ENCODE measurements at regions not wholly inside any gene's neighbourhood (a gene's known extent, or its start where the extent isn't known, plus 50 kb on each side); places are given as distances from the start of the nearest gene placed in this dataset.

DNA sequence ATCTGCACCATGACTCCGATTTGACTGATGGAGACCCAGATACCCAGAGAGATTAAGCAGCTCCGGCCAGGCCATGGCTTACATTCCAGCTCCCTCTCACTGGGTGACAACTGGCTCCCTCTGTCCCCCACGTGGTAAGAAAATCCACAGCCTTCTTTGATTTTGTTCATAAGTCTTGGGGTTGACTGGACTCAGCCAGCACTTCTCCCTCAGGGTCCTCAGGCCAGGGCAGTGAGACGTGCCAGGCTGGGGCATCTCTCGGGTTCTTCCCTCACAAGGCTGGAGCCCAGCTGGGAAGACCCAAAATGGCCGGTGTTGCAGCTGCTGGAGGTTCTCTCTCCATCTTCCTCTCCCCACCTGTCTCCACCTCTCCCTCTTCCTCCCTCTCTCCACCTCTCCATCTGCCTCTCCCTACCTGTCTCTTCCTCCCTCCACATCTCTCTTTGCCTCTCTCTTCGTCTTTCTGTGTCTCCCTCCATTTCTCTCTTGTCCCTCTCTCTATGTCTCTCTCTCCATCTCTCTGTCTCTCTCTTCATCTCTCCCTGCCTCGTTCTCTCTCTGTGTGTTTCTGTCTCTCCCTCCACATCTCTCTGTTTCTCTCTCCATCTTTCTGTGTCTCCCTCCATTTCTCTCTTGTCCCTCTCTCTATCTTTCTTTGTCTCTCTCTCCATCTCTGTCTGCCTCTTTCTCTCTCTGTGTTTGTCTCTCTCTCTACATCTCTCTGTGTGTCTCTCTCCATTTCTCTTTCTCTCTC lies 105.3 kb downstream of the FOXL1 start:
- no peak for DNase-seq (ENCODE audit: low read depth in 1 of 2, low spot score in 1 of 2)
- Histone ChIP-seq H3K27ac (no peak overlapping the region), H3K4me1 (ENCODE audit: low read depth) (no peaks in the 10 kb centered on the region), H3K27me3 (no peaks in the 10 kb centered on the region), H3K4me3 (no peak overlapping the region), H3K36me3 (no peaks in the 10 kb centered on the region), H3K9me3 (ENCODE audit: low read depth) (no peaks in the 10 kb centered on the region)
- TF ChIP-seq, protein P1, sequence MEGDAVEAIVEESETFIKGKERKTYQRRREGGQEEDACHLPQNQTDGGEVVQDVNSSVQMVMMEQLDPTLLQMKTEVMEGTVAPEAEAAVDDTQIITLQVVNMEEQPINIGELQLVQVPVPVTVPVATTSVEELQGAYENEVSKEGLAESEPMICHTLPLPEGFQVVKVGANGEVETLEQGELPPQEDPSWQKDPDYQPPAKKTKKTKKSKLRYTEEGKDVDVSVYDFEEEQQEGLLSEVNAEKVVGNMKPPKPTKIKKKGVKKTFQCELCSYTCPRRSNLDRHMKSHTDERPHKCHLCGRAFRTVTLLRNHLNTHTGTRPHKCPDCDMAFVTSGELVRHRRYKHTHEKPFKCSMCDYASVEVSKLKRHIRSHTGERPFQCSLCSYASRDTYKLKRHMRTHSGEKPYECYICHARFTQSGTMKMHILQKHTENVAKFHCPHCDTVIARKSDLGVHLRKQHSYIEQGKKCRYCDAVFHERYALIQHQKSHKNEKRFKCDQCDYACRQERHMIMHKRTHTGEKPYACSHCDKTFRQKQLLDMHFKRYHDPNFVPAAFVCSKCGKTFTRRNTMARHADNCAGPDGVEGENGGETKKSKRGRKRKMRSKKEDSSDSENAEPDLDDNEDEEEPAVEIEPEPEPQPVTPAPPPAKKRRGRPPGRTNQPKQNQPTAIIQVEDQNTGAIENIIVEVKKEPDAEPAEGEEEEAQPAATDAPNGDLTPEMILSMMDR (IDR thresholded peaks at IDR 0.05; ENCODE audit: low read depth, low read length): no peak

DNA sequence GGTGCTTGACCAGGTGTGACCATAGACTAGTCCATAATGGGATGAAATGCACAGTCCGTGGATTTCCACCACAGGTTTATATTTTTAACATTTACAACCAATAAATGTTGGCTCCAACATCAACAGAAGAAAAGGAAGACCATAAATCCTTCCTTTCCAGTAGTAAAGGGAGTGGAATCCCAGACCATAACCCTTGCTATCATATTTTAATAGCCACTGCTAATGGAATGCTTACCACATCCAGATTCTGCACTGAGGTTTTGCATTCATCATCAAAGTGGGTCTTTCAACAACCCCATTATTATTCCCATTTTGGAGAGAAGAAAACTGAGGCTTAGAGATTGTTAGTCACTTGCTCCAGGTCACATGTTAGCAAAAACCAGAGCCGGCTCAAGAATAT lies 106.7 kb downstream of the FOXL1 start:
- no peaks in the 10 kb centered on the region for H3K36me3 ChIP-seq

DNA sequence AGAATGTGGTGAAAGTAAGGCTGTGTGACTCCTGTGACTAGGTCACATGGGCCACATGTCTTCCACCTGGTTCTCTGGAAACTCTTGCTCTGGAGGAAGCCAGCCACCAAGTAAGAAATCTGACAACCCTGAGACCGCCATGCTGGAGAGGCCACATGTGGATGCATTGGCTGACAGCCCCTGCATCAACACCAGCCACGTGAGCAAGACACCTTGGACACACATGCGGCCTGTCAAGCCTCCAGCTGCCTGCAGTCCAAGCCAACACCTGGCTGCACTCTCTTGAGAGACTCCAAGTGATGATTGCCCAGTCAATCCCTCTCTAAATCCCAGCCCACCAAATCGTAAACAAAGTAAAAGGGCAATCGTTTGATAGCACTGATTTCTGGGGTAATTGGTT lies 112.6 kb downstream of the FOXL1 start:
- TF ChIP-seq, protein P1 (IDR thresholded peaks at IDR 0.05; ENCODE audit: low read depth, low read length): no peak
- Histone ChIP-seq H3K4me3 (no peak overlapping the region), H3K27me3 (no peaks in the 10 kb centered on the region), H3K27ac (no peak overlapping the region), H3K4me1 (ENCODE audit: low read depth) (no peaks in the 10 kb centered on the region), H3K9me3 (ENCODE audit: low read depth) (no peaks in the 10 kb centered on the region), H3K36me3 (no peaks in the 10 kb centered on the region)
- no peak for DNase-seq (ENCODE audit: low read depth in 1 of 2, low spot score in 1 of 2)

More for the DNA sequence above, 106.7 kb downstream of the FOXL1 start:
- Histone ChIP-seq H3K27me3 (no peaks in the 10 kb centered on the region), H3K9me3 (ENCODE audit: low read depth) (no peaks in the 10 kb centered on the region), H3K4me1 (ENCODE audit: low read depth) (no peaks in the 10 kb centered on the region), H3K27ac (no peak overlapping the region), H3K4me3 (no peak overlapping the region)
- TF ChIP-seq, protein P1 (IDR thresholded peaks at IDR 0.05; ENCODE audit: low read depth, low read length): no peak
- no peak for DNase-seq (ENCODE audit: low read depth in 1 of 2, low spot score in 1 of 2)

DNA sequence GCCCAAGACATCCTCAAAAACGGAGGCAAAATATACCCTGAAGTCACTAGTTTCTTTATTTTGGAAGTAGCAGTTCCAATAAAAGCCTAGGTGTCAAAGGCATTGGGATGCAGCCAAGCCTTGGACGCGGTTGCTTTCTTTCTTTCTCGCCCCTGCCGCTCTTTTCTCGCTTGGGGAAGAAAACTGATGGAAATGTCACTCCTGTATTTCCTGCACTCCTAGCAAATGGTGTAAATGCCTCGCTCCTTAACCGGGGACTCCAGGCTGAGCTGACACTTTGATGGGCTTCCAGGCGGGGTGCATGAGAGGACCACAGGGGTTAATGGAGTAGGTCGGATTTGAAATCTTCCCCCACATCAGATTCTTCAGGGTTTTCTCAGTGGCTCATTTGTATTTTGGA lies 114.1 kb downstream of the FOXL1 start:
- no peak overlapping the region for H3K27ac ChIP-seq
- no peak for DNase-seq (ENCODE audit: low read depth in 1 of 2, low spot score in 1 of 2)
- no peaks in the 10 kb centered on the region for H3K36me3 ChIP-seq
- no peaks in the 10 kb centered on the region for H3K27me3 ChIP-seq
- TF ChIP-seq, protein P1 (IDR thresholded peaks at IDR 0.05; ENCODE audit: low read depth, low read length): no peak
- no peaks in the 10 kb centered on the region for H3K4me1 ChIP-seq (ENCODE audit: low read depth)
- no peak overlapping the region for H3K4me3 ChIP-seq
- H3K9me3 ChIP-seq (ENCODE audit: low read depth): no peaks in the 10 kb centered on the region

DNA sequence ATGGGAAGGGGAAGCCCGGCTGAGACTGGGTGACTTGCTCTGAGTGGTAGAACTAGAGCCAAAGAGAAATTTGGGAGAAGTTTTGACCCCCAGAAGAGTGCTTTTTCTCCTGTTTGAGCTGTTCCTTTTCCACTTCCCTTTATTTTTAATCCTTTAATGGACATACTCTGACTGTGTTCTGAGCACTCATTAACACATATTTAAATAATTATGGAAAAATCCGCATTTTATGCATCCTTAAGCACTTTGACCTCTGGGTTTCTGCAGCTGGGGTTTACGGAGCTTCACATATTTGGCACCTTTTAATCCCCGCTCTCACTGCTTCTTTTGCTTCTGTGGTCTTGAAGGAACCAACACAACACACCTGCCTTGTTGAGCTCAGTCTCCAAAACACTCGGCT lies 114.7 kb downstream of the FOXL1 start:
- H3K9me3 ChIP-seq (ENCODE audit: low read depth): no peaks in the 10 kb centered on the region
- H3K27me3 ChIP-seq: no peaks in the 10 kb centered on the region
- H3K4me1 ChIP-seq (ENCODE audit: low read depth): no peaks in the 10 kb centered on the region
- TF ChIP-seq, protein P1 (IDR thresholded peaks at IDR 0.05; ENCODE audit: low read depth, low read length): no peak
- no peak for DNase-seq (ENCODE audit: low read depth in 1 of 2, low spot score in 1 of 2)
- no peak overlapping the region for H3K4me3 ChIP-seq
- H3K27ac ChIP-seq: no peak overlapping the region
- no peaks in the 10 kb centered on the region for H3K36me3 ChIP-seq

All from cardiac muscle cell (in vitro differentiated cells and primary cell).